ENCODE measurements at regions not wholly inside any gene's neighbourhood (a gene's known extent, or its start where the extent isn't known, plus 50 kb on each side); places are given as distances from the start of the nearest gene placed in this dataset.
A peak's percentile ranks its signal among the peaks of the same experiment; 100 is the strongest.
"Not testable (repeated sequence)": the region's sequence is repeated elsewhere in the genome, so short reads cannot be mapped to it uniquely, and the experiment has no call there.

- H3K4me1 ChIP-seq (ENCODE audit: insufficient read depth); H3K9me2 ChIP-seq (ENCODE audit: insufficient read depth); H3K4me1 Mint-ChIP-seq; H3K36me3 Mint-ChIP-seq (ENCODE audit: low read depth); H3K36me3 ChIP-seq (ENCODE audit: insufficient read depth); H3K4me3 Mint-ChIP-seq; H3K9me3 Mint-ChIP-seq; H3K4me2 ChIP-seq; H3K27me3 Mint-ChIP-seq (ENCODE audit: insufficient read depth, low read depth, poor library complexity); H3K27ac ChIP-seq (ENCODE audit: low read depth); H3F3A ChIP-seq (replicated peaks; ENCODE audit: low read depth); H3K27me3 ChIP-seq (ENCODE audit: insufficient read depth); H3K4me3 ChIP-seq; H3K79me2 ChIP-seq (replicated peaks; ENCODE audit: insufficient read depth); H4K20me1 ChIP-seq (replicated peaks; ENCODE audit: insufficient read depth); DNase-seq (ENCODE audit: low spot score); ATAC-seq: not testable (repeated sequence)
- H2AFZ ChIP-seq, result peak overlapping the region; percentile 44
- peak overlapping the region; percentile 68; the same call in 1 of the 2 replicates for H3K27ac Mint-ChIP-seq
Measured at GRCh38 chr17:62238551-62239338, 141.6 kb upstream of the EFCAB3 start.

GRCh38 chr17:62233822-62234481, 146.4 kb upstream of the EFCAB3 start:
- H3K27ac Mint-ChIP-seq, H3K4me1 Mint-ChIP-seq: not testable (repeated sequence)

GRCh38 chr17:62231293-62231692, 149.1 kb upstream of the EFCAB3 start:
- not testable (repeated sequence) for H3K9me3 Mint-ChIP-seq; H3K27ac Mint-ChIP-seq; H4K20me1 ChIP-seq (replicated peaks; ENCODE audit: insufficient read depth)

More at GRCh38 chr17:62233822-62234481, 146.4 kb upstream of the EFCAB3 start:
- H3K27ac ChIP-seq (ENCODE audit: low read depth); H3K27me3 ChIP-seq (ENCODE audit: insufficient read depth); ATAC-seq; H3K4me1 ChIP-seq (ENCODE audit: insufficient read depth); H3K4me2 ChIP-seq; H3K36me3 ChIP-seq (ENCODE audit: insufficient read depth); DNase-seq (ENCODE audit: low spot score); H3K4me3 Mint-ChIP-seq; H3K79me2 ChIP-seq (replicated peaks; ENCODE audit: insufficient read depth); H3K4me3 ChIP-seq; H3K36me3 Mint-ChIP-seq (ENCODE audit: low read depth); H2AFZ ChIP-seq; H3K9me3 Mint-ChIP-seq; H3K27me3 Mint-ChIP-seq (ENCODE audit: insufficient read depth, low read depth, poor library complexity); H3K9me2 ChIP-seq (ENCODE audit: insufficient read depth); H4K20me1 ChIP-seq (replicated peaks; ENCODE audit: insufficient read depth); H3F3A ChIP-seq (replicated peaks; ENCODE audit: low read depth): not testable (repeated sequence)

GRCh38 chr17:62226610-62227240, 153.6 kb upstream of the EFCAB3 start:
- H4K20me1 ChIP-seq (replicated peaks; ENCODE audit: insufficient read depth); H3K36me3 Mint-ChIP-seq (ENCODE audit: low read depth); H3K4me1 ChIP-seq (ENCODE audit: insufficient read depth); H3F3A ChIP-seq (replicated peaks; ENCODE audit: low read depth); H3K4me3 ChIP-seq; ATAC-seq; H2AFZ ChIP-seq; H3K79me2 ChIP-seq (replicated peaks; ENCODE audit: insufficient read depth); H3K4me1 Mint-ChIP-seq; H3K27me3 ChIP-seq (ENCODE audit: insufficient read depth); DNase-seq (ENCODE audit: low spot score); H3K27me3 Mint-ChIP-seq (ENCODE audit: insufficient read depth, low read depth, poor library complexity); H3K27ac ChIP-seq (ENCODE audit: low read depth); H3K36me3 ChIP-seq (ENCODE audit: insufficient read depth); H3K4me3 Mint-ChIP-seq; H3K9me2 ChIP-seq (ENCODE audit: insufficient read depth); H3K4me2 ChIP-seq; H3K27ac Mint-ChIP-seq; H3K9me3 Mint-ChIP-seq: not testable (repeated sequence)
- peak; percentile 42 to 47 for TF ChIP-seq CTCF (conservative IDR thresholded peaks at IDR 0.05; ENCODE audit: low read depth in 2 of 2)

More at GRCh38 chr17:62231293-62231692, 149.1 kb upstream of the EFCAB3 start:
- H3K9me2 ChIP-seq (ENCODE audit: insufficient read depth); H3K4me3 ChIP-seq; DNase-seq (ENCODE audit: low spot score); H3K4me2 ChIP-seq; H3F3A ChIP-seq (replicated peaks; ENCODE audit: low read depth); H3K27me3 Mint-ChIP-seq (ENCODE audit: insufficient read depth, low read depth, poor library complexity); H3K4me3 Mint-ChIP-seq; H3K79me2 ChIP-seq (replicated peaks; ENCODE audit: insufficient read depth); H3K4me1 Mint-ChIP-seq; H3K4me1 ChIP-seq (ENCODE audit: insufficient read depth); H3K27me3 ChIP-seq (ENCODE audit: insufficient read depth); H3K36me3 Mint-ChIP-seq (ENCODE audit: low read depth); H3K27ac ChIP-seq (ENCODE audit: low read depth); H2AFZ ChIP-seq; ATAC-seq; H3K36me3 ChIP-seq (ENCODE audit: insufficient read depth): not testable (repeated sequence)

GRCh38 chr17:62223585-62223984, 156.8 kb upstream of the EFCAB3 start:
- not testable (repeated sequence) for ATAC-seq; H3K4me1 Mint-ChIP-seq; H3K4me1 ChIP-seq (ENCODE audit: insufficient read depth); H3K4me3 Mint-ChIP-seq; H3K36me3 Mint-ChIP-seq (ENCODE audit: low read depth); H3K27me3 ChIP-seq (ENCODE audit: insufficient read depth); DNase-seq (ENCODE audit: low spot score); H3K4me3 ChIP-seq; H3K9me3 Mint-ChIP-seq; H4K20me1 ChIP-seq (replicated peaks; ENCODE audit: insufficient read depth); H3K9me2 ChIP-seq (ENCODE audit: insufficient read depth); H3K27ac Mint-ChIP-seq; H3K79me2 ChIP-seq (replicated peaks; ENCODE audit: insufficient read depth); H3K27ac ChIP-seq (ENCODE audit: low read depth); H2AFZ ChIP-seq; H3K4me2 ChIP-seq; H3K36me3 ChIP-seq (ENCODE audit: insufficient read depth); H3K27me3 Mint-ChIP-seq (ENCODE audit: insufficient read depth, low read depth, poor library complexity); H3F3A ChIP-seq (replicated peaks; ENCODE audit: low read depth)
